ENCODE measurements at regions not wholly inside any gene's neighbourhood (a gene's known extent, or its start where the extent isn't known, plus 50 kb on each side); places are given as distances from the start of the nearest gene placed in this dataset.

DNA sequence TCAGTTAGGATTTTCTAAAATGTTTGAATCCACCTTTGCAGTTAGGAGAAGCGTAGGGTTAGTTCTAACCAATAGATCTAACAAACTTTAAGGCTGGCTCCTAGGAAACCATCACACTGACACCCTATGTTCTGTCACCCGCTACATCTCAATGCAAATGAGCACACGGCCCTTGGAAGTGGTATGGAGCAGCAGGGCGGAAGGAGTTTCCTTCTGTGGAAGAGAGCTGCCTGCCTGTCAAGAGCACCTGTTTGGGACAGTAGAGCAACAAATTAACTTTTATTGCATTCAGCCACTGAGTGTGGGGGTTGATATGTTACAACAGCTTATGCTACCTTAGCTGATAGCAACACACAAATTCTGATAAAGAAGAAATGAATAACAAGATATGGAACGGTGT, 306.9 kb upstream of the RAB6C start:
- TF ChIP-seq, protein P1, sequence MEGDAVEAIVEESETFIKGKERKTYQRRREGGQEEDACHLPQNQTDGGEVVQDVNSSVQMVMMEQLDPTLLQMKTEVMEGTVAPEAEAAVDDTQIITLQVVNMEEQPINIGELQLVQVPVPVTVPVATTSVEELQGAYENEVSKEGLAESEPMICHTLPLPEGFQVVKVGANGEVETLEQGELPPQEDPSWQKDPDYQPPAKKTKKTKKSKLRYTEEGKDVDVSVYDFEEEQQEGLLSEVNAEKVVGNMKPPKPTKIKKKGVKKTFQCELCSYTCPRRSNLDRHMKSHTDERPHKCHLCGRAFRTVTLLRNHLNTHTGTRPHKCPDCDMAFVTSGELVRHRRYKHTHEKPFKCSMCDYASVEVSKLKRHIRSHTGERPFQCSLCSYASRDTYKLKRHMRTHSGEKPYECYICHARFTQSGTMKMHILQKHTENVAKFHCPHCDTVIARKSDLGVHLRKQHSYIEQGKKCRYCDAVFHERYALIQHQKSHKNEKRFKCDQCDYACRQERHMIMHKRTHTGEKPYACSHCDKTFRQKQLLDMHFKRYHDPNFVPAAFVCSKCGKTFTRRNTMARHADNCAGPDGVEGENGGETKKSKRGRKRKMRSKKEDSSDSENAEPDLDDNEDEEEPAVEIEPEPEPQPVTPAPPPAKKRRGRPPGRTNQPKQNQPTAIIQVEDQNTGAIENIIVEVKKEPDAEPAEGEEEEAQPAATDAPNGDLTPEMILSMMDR (IDR thresholded peaks at IDR 0.05; ENCODE audit: poor library complexity): no peak
- no peak for TF ChIP-seq EZH2 (IDR thresholded peaks at IDR 0.05; ENCODE audit: borderline replicate concordance)
